A549 (cell line): ENCODE measurements at regions not wholly inside any gene's neighbourhood (a gene's known extent, or its start where the extent isn't known, plus 50 kb on each side); places are given as distances from the start of the nearest gene placed in this dataset.
"Not testable (repeated sequence)": the region's sequence is repeated elsewhere in the genome, so short reads cannot be mapped to it uniquely, and the experiment has no call there.

ENCODE experiments used
- ATAC-seq, 2 experiments: fragments of 200-7000 bp in 1 of 2; fragments of >200 bp in 1 of 2; cut with Nextera tagmentation in 1 of 2; cut with Tn5 transposase in 1 of 2; 3 replicates each; pipeline versions ENCODE4 v1.8.0 to v1.9.1; 2018 to 2020; ENCODE audit warnings: mild to moderate bottlenecking in 1 of 2, moderate library complexity in 1 of 2
- CTCF ChIA-PET: fragments of 300-600 bp; sonication (Branson Sonifier 250); formaldehyde crosslinking; extraction: SDS; loops from one replicate; lab custom pipeline; 2021; ENCODE audit warnings: antibody characterized with exemption, inconsistent platforms; lab: Yijun Ruan, JAX
- POLR2A ChIA-PET: fragments of 350-600 bp; formaldehyde crosslinking; extraction: SDS; loops from one replicate; lab custom pipeline; 2021; ENCODE audit warnings: antibody characterized with exemption, inconsistent platforms; lab: Yijun Ruan, JAX
- DNase-seq, 2 experiments: peaks; one replicate each; pipeline versions ENCODE4 v3.0.0 to v3.0.0-alpha.2; 2011 to 2016; ENCODE audit warnings: low read depth in 1 of 2, low spot score in 1 of 2
- FAIRE-seq: peaks from 2 replicates; lab custom pipeline; 2011; peaks lifted over from hg19 to GRCh38; lab: Jason Lieb, UNC
- H3K27ac ChIP-seq, 2 experiments: fragments of >200 bp; sonication (Bioruptor Twin); formaldehyde crosslinking; 3 replicates each; pipeline ENCODE4 v1.5.1; 2016 to 2017
- H3K4me1 ChIP-seq: fragments of >200 bp; sonication (Bioruptor Twin); formaldehyde crosslinking; 3 replicates; pipeline ENCODE4 v1.6.1; 2016
- H3K4me2 ChIP-seq: fragments of >200 bp; sonication (Bioruptor Twin); formaldehyde crosslinking; 3 replicates; pipeline ENCODE4 v1.6.1; 2016
- H3K4me3 ChIP-seq: fragments of >200 bp; sonication (Bioruptor Twin); formaldehyde crosslinking; 3 replicates; pipeline ENCODE4 v1.5.1; 2016
- H3K9me3 ChIP-seq: fragments of >200 bp; sonication (Bioruptor Twin); formaldehyde crosslinking; 3 replicates; pipeline ENCODE4 v1.6.1; 2016
- CBX8 ChIP-seq: fragments of 200-600 bp; sonication (generic); IDR thresholded peaks from 2 replicates; pipeline ENCODE4 v1.6.1; 2016
- E2F6 ChIP-seq: IDR thresholded peaks from 2 replicates; pipeline ENCODE4 v1.6.1; 2012; ENCODE audit warnings: low read depth, borderline replicate concordance
- GATA3 ChIP-seq: IDR thresholded peaks from 2 replicates; pipeline ENCODE4 v1.6.1; 2012; ENCODE audit warnings: borderline replicate concordance
- HEYL ChIP-seq: fragments of 250-450 bp; sonication (Bioruptor Pico); IDR thresholded peaks from 2 replicates; pipeline ENCODE4 v1.8.0; 2021; ENCODE audit warnings: mild to moderate bottlenecking, moderate library complexity
- KDM1A ChIP-seq: fragments of 200-600 bp; sonication (generic); IDR thresholded peaks from 2 replicates; pipeline ENCODE4 v1.6.1; 2016; ENCODE audit warnings: low read depth, mild to moderate bottlenecking
- KDM5A ChIP-seq: fragments of 200-600 bp; sonication (generic); IDR thresholded peaks from 2 replicates; pipeline ENCODE4 v1.6.1; 2016; ENCODE audit warnings: antibody characterized with exemption, mild to moderate bottlenecking
- RAD21 ChIP-seq, 2 experiments: fragments of >200 bp in 1 of 2; sonication (Bioruptor Twin) in 1 of 2; formaldehyde crosslinking in 1 of 2; IDR thresholded peaks in 1 of 2; conservative IDR thresholded peaks in 1 of 2; 2 replicates in 1 of 2; 3 replicates in 1 of 2; pipeline ENCODE4 v1.6.1; 2012 to 2018; ENCODE audit warnings: inconsistent platforms in 1 of 2
- RNF2 ChIP-seq: fragments of 200-600 bp; sonication (generic); IDR thresholded peaks from 2 replicates; pipeline ENCODE4 v1.6.1; 2016; ENCODE audit warnings: low read depth, mild to moderate bottlenecking, antibody characterized with exemption, moderate library complexity, borderline replicate concordance
- WGBS: methylation state at CpG from one replicate; pipeline ENCODE4 v1.1.6; 2017; ENCODE audit errors: missing lambda C conversion rate; 5-methylcytosine and 5-hydroxymethylcytosine counted together
- TF ChIP-seq, protein P1 (sequence below): fragments of >200 bp; sonication (Bioruptor Twin); formaldehyde crosslinking; IDR thresholded peaks from 2 replicates; pipeline ENCODE4 v1.6.1; 2016

DNA sequence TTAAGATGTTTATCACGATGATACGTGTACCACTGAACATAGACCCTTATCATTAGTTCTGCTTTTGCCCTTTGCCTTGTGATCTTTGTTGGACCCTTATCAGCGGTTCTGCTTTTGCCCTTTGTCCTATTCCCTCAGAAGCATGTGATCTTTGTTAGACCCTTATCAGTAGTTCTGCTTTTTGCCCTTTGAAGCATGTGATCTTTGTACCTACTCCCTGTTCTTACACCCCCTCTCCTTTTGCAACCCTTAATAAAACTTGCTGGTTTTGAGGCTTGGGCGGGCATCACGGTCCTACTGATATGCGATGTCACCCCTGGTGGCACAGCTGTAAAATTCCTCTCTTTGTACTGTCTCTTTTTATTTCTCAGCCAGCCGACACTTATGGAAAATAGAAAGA lies 117.0 kb downstream of the SDHAF3 start:
- H3K27ac ChIP-seq, H3K4me1 ChIP-seq, DNase-seq, FAIRE-seq, H3K9me3 ChIP-seq, ATAC-seq, H3K4me3 ChIP-seq, H3K4me2 ChIP-seq, POLR2A ChIA-PET: not testable (repeated sequence)
- WGBS: 8% methylated on average over 7 of the region's 7 CpGs
- CTCF ChIA-PET: interaction anchor here (0.6 kb wide), 1 partner anchor 305 kb away, joined by 3 read pairs; no protein-coding TSS in a partner anchor

DNA sequence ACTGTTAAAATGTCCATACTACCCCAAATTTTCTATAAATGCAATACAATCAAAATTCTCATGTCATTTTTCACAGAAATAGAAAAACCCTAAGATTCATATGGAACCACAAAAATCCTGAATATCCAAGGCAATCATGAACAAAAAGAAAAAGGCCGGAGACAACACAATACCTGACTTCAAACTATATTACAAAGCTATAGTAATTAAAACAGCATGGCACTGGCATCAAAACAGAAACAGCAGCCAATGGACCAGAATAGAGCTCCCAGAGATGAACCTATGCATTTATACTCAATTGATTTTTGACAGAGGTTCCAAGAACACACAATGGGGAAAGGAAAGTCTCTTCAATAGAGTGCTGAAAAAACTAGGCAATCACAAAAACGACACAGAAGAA lies 128.8 kb downstream of the SDHAF3 start:
- 0% methylated on average over 2 of the region's 2 CpGs for WGBS
- FAIRE-seq (no peak), ATAC-seq (no peak), DNase-seq (no peak)
- ChIA-PET POLR2A (no interaction called here), CTCF (no interaction called here)
- no peak overlapping the region for H3K27ac ChIP-seq
- H3K4me3 ChIP-seq: no peak overlapping the region
- H3K4me1 ChIP-seq: no peaks in the 10 kb centered on the region
- no peak for TF ChIP-seq RNF2
- no peak for TF ChIP-seq E2F6
- TF ChIP-seq, all 56 proteins: peak for 0
- Histone ChIP-seq H3K9me3 (peaks cover 9% of the 10 kb centered on the region; the same call in 2 of the 3 replicates), H3K4me2 (no peak overlapping the region)

DNA sequence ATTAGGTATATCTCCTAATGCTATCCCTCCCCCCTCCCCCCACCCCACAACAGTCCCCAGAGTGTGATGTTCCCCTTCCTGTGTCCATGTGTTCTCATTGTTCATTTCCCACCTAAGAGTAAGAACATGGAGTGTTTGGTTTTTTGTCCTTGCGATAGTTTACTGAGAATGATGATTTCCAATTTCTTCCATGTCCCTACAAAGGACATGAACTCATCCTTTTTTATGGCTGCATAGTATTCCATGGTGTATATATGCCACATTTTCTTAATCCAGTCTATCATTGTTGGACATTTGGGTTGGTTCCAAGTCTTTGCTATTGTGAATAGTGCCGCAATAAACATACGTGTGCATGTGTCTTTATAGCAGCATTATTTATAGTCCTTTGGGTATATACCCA lies 140.7 kb downstream of the SDHAF3 start:
- H3K4me2 ChIP-seq, POLR2A ChIA-PET, ATAC-seq, H3K27ac ChIP-seq, CTCF ChIA-PET, H3K9me3 ChIP-seq, H3K4me1 ChIP-seq, FAIRE-seq, H3K4me3 ChIP-seq, DNase-seq: not testable (repeated sequence)
- WGBS: 14% methylated on average over 1 of the region's 3 CpGs

- no peak for ATAC-seq
These were observed 152.2 kb downstream of the SDHAF3 start for GRCh38 chr7:97269741-97270140.

DNA sequence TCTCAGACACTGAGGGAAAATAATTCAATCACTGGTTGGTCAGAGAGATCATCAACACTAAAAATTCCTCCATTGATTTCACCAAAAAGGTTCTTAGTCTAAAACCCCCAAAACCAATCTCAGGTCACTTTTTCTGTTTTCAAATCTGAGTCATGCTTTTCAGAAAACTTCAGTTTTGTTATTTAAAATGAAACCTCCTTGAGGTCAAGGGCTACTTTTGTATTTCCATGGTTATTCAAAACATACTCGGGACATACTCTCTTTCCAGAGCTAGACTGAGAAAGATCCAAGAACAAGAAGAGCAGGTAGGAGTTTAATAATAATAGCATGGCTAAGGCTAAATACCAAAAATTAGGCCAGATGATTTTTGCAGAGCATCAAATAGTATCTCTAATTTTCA lies 152.8 kb downstream of the SDHAF3 start:
- POLR2A ChIA-PET: no interaction called here
- Histone ChIP-seq H3K4me1 (no peaks in the 10 kb centered on the region), H3K27ac (no peak overlapping the region), H3K9me3 (no peaks in the 10 kb centered on the region), H3K4me3 (no peak overlapping the region), H3K4me2 (no peak overlapping the region)
- WGBS: 18% methylated on average over 1 of the region's 1 CpG
- ATAC-seq (no peak), DNase-seq (no peak), FAIRE-seq (no peak)
- TF ChIP-seq KDM1A: no peak
- no peak for TF ChIP-seq GATA3
- CTCF ChIA-PET: no interaction called here

More at GRCh38 chr7:97269741-97270140, 152.2 kb downstream of the SDHAF3 start:
- TF ChIP-seq KDM5A: no peak
- TF ChIP-seq CBX8: no peak
- DNase-seq (no peak), FAIRE-seq (no peak)
- H3K9me3 ChIP-seq: no peaks in the 10 kb centered on the region
- POLR2A ChIA-PET: no interaction called here
- no peak overlapping the region for H3K27ac ChIP-seq
- H3K4me1 ChIP-seq: no peaks in the 10 kb centered on the region
- no peak overlapping the region for H3K4me3 ChIP-seq
- no peak overlapping the region for H3K4me2 ChIP-seq
- CTCF ChIA-PET: no interaction called here

GRCh38 chr7:97271619-97272018 lies 154.1 kb downstream of the SDHAF3 start:
- H3K4me2 ChIP-seq: no peak overlapping the region
- POLR2A ChIA-PET: no interaction called here
- ATAC-seq (no peak), DNase-seq (no peak), FAIRE-seq (no peak)
- CTCF ChIA-PET: no interaction called here
- no peaks in the 10 kb centered on the region for H3K4me1 ChIP-seq
- TF ChIP-seq HEYL (CRISPR knock-in tag): no peak
- no peak for TF ChIP-seq RAD21 (conservative IDR thresholded peaks at IDR 0.05 in 1 of 2, IDR thresholded peaks at IDR 0.05 in 1 of 2)
- TF ChIP-seq, protein P1, sequence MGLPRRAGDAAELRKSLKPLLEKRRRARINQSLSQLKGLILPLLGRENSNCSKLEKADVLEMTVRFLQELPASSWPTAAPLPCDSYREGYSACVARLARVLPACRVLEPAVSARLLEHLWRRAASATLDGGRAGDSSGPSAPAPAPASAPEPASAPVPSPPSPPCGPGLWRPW: no peak
- H3K27ac ChIP-seq: no peak overlapping the region
- no peak overlapping the region for H3K4me3 ChIP-seq
- 13% methylated on average over 4 of the region's 4 CpGs for WGBS
- H3K9me3 ChIP-seq: no peaks in the 10 kb centered on the region
